PC-3 (cell line): ENCODE measurements at regions not wholly inside any gene's neighbourhood (a gene's known extent, or its start where the extent isn't known, plus 50 kb on each side); places are given as distances from the start of the nearest gene placed in this dataset.

Experiments used
- ATAC-seq: fragments of 200-7000 bp; cut with Tn5 transposase; 2 replicates; pipeline ENCODE4 v1.9.1; 2020; ENCODE audit warnings: mild to moderate bottlenecking, moderate library complexity
- BruUV-seq: library from RNA; stranded (reverse); fragments of 400-500 nt; replicated peaks from 2 replicates; lab custom pipeline; 2021; lab: Mats Ljungman, UMichigan
- CTCF ChIA-PET: fragments of 300-600 bp; sonication (Branson Sonifier 250); formaldehyde crosslinking; loops from one replicate; lab custom pipeline; 2022; ENCODE audit warnings: antibody characterized with exemption; lab: Charles Lee
- POLR2A ChIA-PET: fragments of 300-600 bp; sonication (Branson Sonifier 250); formaldehyde crosslinking; loops from one replicate; lab custom pipeline; 2022; ENCODE audit warnings: antibody characterized with exemption; ENCODE audit not compliant: unreplicated experiment; lab: Charles Lee
- DNase-seq: peaks from one replicate; pipeline ENCODE4 v3.0.0-alpha.2; 2015
- H2AFZ ChIP-seq: fragments of 300-600 bp; sonication (generic); 2 replicates; pipeline ENCODE4 v1.6.0; 2016; ENCODE audit warnings: antibody characterized with exemption, low read length
- H3F3A ChIP-seq: fragments of 300-600 bp; sonication (generic); one replicate; pipeline ENCODE4 v1.6.0; 2017; ENCODE audit warnings: antibody characterized with exemption, low read length, control low read depth, mild to moderate bottlenecking; ENCODE audit not compliant: unreplicated experiment
- H3K27ac ChIP-seq: fragments of 300-600 bp; sonication (generic); 2 replicates; pipeline ENCODE4 v1.5.1; 2016; ENCODE audit warnings: mild to moderate bottlenecking, low read length
- H3K27me3 ChIP-seq: fragments of 300-600 bp; sonication (generic); 2 replicates; pipeline ENCODE4 v1.6.1; 2016; ENCODE audit warnings: low read length, mixed read lengths
- H3K36me3 ChIP-seq: fragments of 300-600 bp; sonication (generic); 2 replicates; pipeline ENCODE4 v1.6.1; 2016; ENCODE audit warnings: low read depth, mixed run types, low read length, mixed read lengths
- H3K4me1 ChIP-seq: fragments of 300-600 bp; sonication (generic); 2 replicates; pipeline ENCODE4 v1.5.1; 2016; ENCODE audit warnings: low read length; ENCODE audit not compliant: insufficient read depth
- H3K4me2 ChIP-seq: fragments of 300-600 bp; sonication (generic); 2 replicates; pipeline ENCODE4 v1.6.0; 2016; ENCODE audit warnings: low read length
- H3K4me3 ChIP-seq: fragments of 300-600 bp; sonication (generic); 2 replicates; pipeline ENCODE4 v1.5.1; 2016; ENCODE audit warnings: mild to moderate bottlenecking, low read length, mixed read lengths
- H3K79me2 ChIP-seq: fragments of 300-600 bp; sonication (generic); 2 replicates; pipeline ENCODE4 v1.6.1; 2017; ENCODE audit warnings: low read length, mixed read lengths
- H3K9ac ChIP-seq: fragments of 300-600 bp; sonication (generic); 2 replicates; pipeline ENCODE4 v1.6.0; 2016; ENCODE audit warnings: mild to moderate bottlenecking, low read length
- H3K9me2 ChIP-seq: fragments of 300-600 bp; sonication (generic); replicated peaks from 2 replicates; pipeline ENCODE4 v1.6.1; 2016; ENCODE audit warnings: mixed run types, low read length, mixed read lengths
- H3K9me3 ChIP-seq: fragments of 300-600 bp; sonication (generic); 2 replicates; pipeline ENCODE4 v1.6.1; 2016; ENCODE audit warnings: low read length, mixed read lengths
- H4K20me1 ChIP-seq: fragments of 300-600 bp; sonication (generic); 2 replicates; pipeline ENCODE4 v1.6.1; 2016; ENCODE audit warnings: low read length, mixed read lengths
- EZH2 ChIP-seq: fragments of 300-600 bp; sonication (generic); IDR thresholded peaks from one replicate; pipeline ENCODE4 v1.6.1; 2017; ENCODE audit warnings: antibody characterized with exemption, mild to moderate bottlenecking, low read length; ENCODE audit not compliant: unreplicated experiment
- EZH2phosphoT487 ChIP-seq: fragments of 300-600 bp; sonication (generic); IDR thresholded peaks from 2 replicates; pipeline ENCODE4 v1.6.1; 2018; ENCODE audit warnings: mild to moderate bottlenecking, antibody characterized with exemption, low read length, borderline replicate concordance
- intact Hi-C: fragments of 100-400 bp; cut with micrococcal nuclease; formaldehyde crosslinking; loops from 2 replicates; pipeline ENCODE4 v1.9.0; 2023
- TF ChIP-seq, protein P1 (sequence below): fragments of 300-600 bp; sonication (generic); conservative IDR thresholded peaks from 2 replicates; pipeline ENCODE4 v1.5.1; 2017; ENCODE audit warnings: antibody characterized with exemption, low read depth, mild to moderate bottlenecking, low read length

- Histone ChIP-seq H3K27me3 (no peaks in the 10 kb centered on the region), H3F3A (no peaks in the 10 kb centered on the region), H3K27ac (no peak overlapping the region), H2AFZ (no peak overlapping the region), H3K79me2 (no peaks in the 10 kb centered on the region), H3K9me2 (no peaks in the 10 kb centered on the region), H3K4me3 (no peak overlapping the region), H3K4me2 (no peak overlapping the region), H3K36me3 (no peaks in the 10 kb centered on the region), H3K9me3 (peaks cover 24% of the 10 kb centered on the region; the same call in 1 of the 2 replicates), H4K20me1 (no peaks in the 10 kb centered on the region), H3K4me1 (no peaks in the 10 kb centered on the region), H3K9ac (no peak overlapping the region)
- POLR2A ChIA-PET, result no interaction called here
- intact Hi-C loops, result no loop called here
- no TSS peak for BruUV-seq
- DNase-seq (no peak), ATAC-seq (no peak)
- TF ChIP-seq EZH2 (no peak), EZH2phosphoT487 (no peak)
- TF ChIP-seq, protein P1, sequence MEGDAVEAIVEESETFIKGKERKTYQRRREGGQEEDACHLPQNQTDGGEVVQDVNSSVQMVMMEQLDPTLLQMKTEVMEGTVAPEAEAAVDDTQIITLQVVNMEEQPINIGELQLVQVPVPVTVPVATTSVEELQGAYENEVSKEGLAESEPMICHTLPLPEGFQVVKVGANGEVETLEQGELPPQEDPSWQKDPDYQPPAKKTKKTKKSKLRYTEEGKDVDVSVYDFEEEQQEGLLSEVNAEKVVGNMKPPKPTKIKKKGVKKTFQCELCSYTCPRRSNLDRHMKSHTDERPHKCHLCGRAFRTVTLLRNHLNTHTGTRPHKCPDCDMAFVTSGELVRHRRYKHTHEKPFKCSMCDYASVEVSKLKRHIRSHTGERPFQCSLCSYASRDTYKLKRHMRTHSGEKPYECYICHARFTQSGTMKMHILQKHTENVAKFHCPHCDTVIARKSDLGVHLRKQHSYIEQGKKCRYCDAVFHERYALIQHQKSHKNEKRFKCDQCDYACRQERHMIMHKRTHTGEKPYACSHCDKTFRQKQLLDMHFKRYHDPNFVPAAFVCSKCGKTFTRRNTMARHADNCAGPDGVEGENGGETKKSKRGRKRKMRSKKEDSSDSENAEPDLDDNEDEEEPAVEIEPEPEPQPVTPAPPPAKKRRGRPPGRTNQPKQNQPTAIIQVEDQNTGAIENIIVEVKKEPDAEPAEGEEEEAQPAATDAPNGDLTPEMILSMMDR, result no peak
- CTCF ChIA-PET, result no interaction called here
Observed at GRCh38 chr20:55882286-55882685, 123.0 kb downstream of the CBLN4 start.

DNA sequence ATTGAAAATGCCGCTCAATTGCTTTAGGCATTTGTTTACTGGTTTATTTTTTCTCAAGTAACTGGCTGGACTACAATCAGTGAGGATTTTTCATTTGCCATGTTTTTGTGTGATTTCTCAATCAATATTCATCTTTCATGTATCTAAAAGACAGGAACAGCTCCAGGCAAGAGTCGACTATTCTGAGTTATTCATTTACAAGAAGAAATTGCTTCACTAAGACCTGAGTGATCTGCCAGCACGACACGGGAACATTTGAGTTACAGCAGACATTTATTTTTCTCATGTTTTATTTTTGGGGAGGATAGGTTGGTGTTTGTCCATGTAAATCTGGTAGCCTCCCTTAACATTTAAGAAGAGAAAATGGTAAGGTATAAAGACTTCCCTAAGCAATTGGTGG lies 124.1 kb downstream of the CBLN4 start:
- Histone ChIP-seq H4K20me1 (no peaks in the 10 kb centered on the region), H3K9me2 (no peaks in the 10 kb centered on the region), H3K9me3 (peaks cover 24% of the 10 kb centered on the region; the same call in 1 of the 2 replicates), H2AFZ (no peak overlapping the region), H3K4me1 (no peaks in the 10 kb centered on the region), H3K27me3 (no peaks in the 10 kb centered on the region), H3F3A (no peaks in the 10 kb centered on the region), H3K4me2 (no peak overlapping the region), H3K4me3 (no peak overlapping the region), H3K79me2 (no peaks in the 10 kb centered on the region), H3K27ac (no peak overlapping the region), H3K36me3 (no peaks in the 10 kb centered on the region), H3K9ac (no peak overlapping the region)
- ChIA-PET POLR2A (no interaction called here), CTCF (no interaction called here)
- no peak for TF ChIP-seq EZH2
- TF ChIP-seq, protein P1, result no peak
- TF ChIP-seq EZH2phosphoT487, result no peak
- intact Hi-C loops, result no loop called here
- ATAC-seq, result no peak
- BruUV-seq, result no TSS peak
- no peak for DNase-seq

DNA sequence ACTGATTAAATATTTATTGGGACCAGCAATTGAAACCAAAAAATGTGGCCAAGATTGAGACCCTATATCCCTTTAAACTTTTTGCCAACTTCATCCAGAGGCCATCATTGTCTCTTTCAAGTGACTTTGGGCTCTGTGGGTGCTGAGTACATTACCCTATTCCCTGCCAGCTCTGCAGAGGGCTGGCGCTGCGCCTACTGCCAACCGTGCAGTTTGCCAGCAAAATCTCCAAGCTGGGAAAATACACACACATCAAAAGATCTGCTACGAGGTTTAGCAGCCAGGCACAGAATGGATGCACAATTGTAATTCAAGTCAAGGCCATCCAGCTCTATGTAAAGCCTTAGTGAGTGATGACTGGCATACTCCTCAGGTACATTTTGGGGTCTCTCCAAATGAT lies 125.0 kb downstream of the CBLN4 start:
- no peak for ATAC-seq
- intact Hi-C loops, result no loop called here
- ChIA-PET POLR2A (no interaction called here), CTCF (no interaction called here)
- H3K36me3 ChIP-seq, result no peaks in the 10 kb centered on the region
- no peaks in the 10 kb centered on the region for H3K27me3 ChIP-seq
- no peak for DNase-seq
- no peaks in the 10 kb centered on the region for H3K9me2 ChIP-seq
- BruUV-seq, result no TSS peak
- peaks cover 21% of the 10 kb centered on the region; the same call in 1 of the 2 replicates for H3K9me3 ChIP-seq
- TF ChIP-seq, protein P1, result no peak
- TF ChIP-seq EZH2phosphoT487 (no peak), EZH2 (no peak)
- H3K4me1 ChIP-seq, result no peaks in the 10 kb centered on the region
- no peak overlapping the region for H3K4me3 ChIP-seq
- H3K9ac ChIP-seq, result no peak overlapping the region
- no peaks in the 10 kb centered on the region for H3F3A ChIP-seq
- no peaks in the 10 kb centered on the region for H4K20me1 ChIP-seq
- no peak overlapping the region for H3K27ac ChIP-seq
- H2AFZ ChIP-seq, result no peak overlapping the region
- H3K4me2 ChIP-seq, result no peak overlapping the region
- no peaks in the 10 kb centered on the region for H3K79me2 ChIP-seq
